Immature natural killer cell (primary cell): ENCODE measurements at regions not wholly inside any gene's neighbourhood (a gene's known extent, or its start where the extent isn't known, plus 50 kb on each side); places are given as distances from the start of the nearest gene placed in this dataset.

Experiments
- DNase-seq, 3 donors: peaks; one replicate each; pipeline ENCODE4 v3.0.0; 2022; ENCODE audit warnings: mixed read lengths in 1 of 3
- H3K27ac Mint-ChIP-seq, 6 donors: one replicate each; pipeline ENCODE4 v1.8.0; 2020; ENCODE audit warnings: mixed read lengths in 6 of 6, mild to moderate bottlenecking in 5 of 6, inconsistent platforms in 4 of 6, moderate library complexity in 3 of 6
- H3K27me3 Mint-ChIP-seq, 3 donors: one replicate each; pipeline ENCODE4 v1.8.0; 2020 to 2021; ENCODE audit warnings: low read depth in 3 of 3, mild to moderate bottlenecking in 3 of 3, mixed read lengths in 3 of 3, moderate library complexity in 3 of 3, inconsistent platforms in 1 of 3
- H3K36me3 Mint-ChIP-seq, 3 donors: one replicate each; pipeline ENCODE4 v1.8.0; 2020; ENCODE audit warnings: mixed read lengths in 3 of 3, inconsistent platforms in 2 of 3, mild to moderate bottlenecking in 2 of 3
- H3K4me1 Mint-ChIP-seq, 2 donors: one replicate each; pipeline ENCODE4 v1.8.0; 2020; ENCODE audit warnings: inconsistent platforms in 2 of 2, mild to moderate bottlenecking in 2 of 2, mixed read lengths in 2 of 2, moderate library complexity in 1 of 2
- H3K4me3 Mint-ChIP-seq, 5 donors: one replicate each; pipeline ENCODE4 v1.8.0; 2020; ENCODE audit warnings: mild to moderate bottlenecking in 5 of 5, mixed read lengths in 5 of 5, inconsistent platforms in 3 of 5, moderate library complexity in 3 of 5
- H3K9me3 Mint-ChIP-seq, 6 donors: one replicate each; pipeline ENCODE4 v1.8.0; 2020; ENCODE audit warnings: mild to moderate bottlenecking in 6 of 6, mixed read lengths in 6 of 6, inconsistent platforms in 4 of 6, moderate library complexity in 3 of 6

DNA sequence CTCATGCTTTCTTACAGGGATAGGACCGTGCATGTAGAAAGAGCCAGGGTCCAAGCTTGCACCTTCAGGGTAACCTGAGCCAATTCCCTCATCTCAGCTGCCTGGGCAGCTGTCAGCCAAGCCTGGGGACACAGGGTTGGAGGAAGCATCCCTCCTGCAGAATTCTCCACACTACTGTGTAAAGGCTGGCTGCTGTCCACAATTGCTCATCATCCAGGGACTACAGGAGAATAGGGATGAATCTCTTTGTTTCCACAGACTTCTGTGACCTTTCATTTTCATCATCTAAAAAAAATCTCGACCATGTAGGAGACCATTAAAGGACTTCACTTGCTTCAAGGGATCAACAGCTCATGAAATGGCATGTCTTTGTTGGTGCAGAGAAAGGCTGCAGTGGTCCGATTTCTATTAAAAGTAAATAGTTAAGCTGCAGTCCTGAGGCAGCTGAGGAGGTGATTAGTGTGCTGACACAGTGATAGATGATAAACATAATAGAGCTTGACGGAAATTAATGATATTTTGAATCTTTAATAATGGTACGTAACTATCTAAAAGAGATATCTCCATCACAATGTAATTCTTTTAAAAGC lies 74.4 kb upstream of the COPS8 start:
- no peak overlapping the region for H3K4me3 Mint-ChIP-seq
- H3K9me3 Mint-ChIP-seq, result no peaks in the 10 kb centered on the region
- no peak overlapping the region for H3K27ac Mint-ChIP-seq
- no peaks in the 10 kb centered on the region for H3K36me3 Mint-ChIP-seq
- no peak for DNase-seq
- peaks cover 3 to 11% (median 3%) of the 10 kb centered on the region in 3 donors for H3K27me3 Mint-ChIP-seq
- no peaks in the 10 kb centered on the region for H3K4me1 Mint-ChIP-seq

DNA sequence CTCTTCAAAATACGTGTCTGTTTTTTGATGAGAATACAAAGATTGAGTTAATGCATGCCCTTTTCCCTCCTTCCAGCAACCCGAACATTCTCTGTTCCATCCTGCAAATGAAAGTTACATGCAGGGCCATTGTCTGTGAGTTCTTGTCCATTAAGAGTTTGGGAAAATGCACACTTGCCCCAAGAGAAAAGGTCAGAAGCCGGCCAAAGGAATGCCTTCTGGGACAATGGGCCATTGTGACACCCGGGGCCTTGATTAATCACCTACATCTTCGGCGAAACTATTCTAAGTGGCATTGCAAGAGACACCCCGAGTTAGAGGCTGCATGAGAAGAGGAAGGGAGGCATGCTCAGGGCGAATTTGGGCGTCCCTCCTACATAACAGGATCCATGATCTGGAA lies 73.7 kb upstream of the COPS8 start:
- DNase-seq, result no peak
- no peaks in the 10 kb centered on the region for H3K4me1 Mint-ChIP-seq
- peaks cover 3 to 14% (median 3%) of the 10 kb centered on the region in 3 donors for H3K27me3 Mint-ChIP-seq
- H3K4me3 Mint-ChIP-seq, result no peak overlapping the region
- no peaks in the 10 kb centered on the region for H3K36me3 Mint-ChIP-seq
- H3K27ac Mint-ChIP-seq, result no peak overlapping the region
- no peaks in the 10 kb centered on the region for H3K9me3 Mint-ChIP-seq

DNA sequence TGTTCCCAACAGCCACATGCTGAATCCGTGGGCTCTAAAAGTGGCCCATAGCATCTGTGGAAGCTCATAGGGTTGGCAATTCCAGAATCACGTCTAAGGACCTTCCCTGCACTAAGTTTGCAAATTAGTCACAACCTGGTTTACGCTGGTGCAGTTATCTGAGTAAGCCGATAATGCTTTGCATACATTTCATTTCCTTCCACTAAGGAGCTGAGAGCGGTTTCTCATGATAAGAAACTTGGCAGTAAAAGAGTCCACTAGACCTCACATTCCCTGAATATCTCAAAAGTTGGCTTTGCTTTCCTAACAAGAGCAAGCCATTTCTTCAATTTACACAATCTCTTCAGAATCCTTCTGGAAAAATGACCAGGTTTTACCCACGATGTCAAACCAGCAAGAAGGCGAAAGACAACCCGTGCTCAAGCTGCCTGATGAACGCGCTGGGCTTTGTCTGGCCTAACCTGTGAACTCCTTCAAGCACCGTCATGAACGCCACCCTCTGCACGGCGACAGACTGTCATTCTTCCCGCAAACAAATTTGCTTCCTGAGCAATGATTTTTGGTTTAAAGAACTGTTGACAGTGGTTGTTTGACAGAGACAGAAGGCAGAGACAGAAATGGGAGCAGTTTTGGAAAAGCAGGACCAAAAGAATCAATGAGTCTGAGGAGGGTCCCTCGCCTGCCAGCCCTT lies 73.0 kb upstream of the COPS8 start:
- H3K27me3 Mint-ChIP-seq, result peaks cover 3 to 14% (median 3%) of the 10 kb centered on the region in 3 donors
- no peaks in the 10 kb centered on the region for H3K4me1 Mint-ChIP-seq
- no peak overlapping the region for H3K27ac Mint-ChIP-seq
- no peaks in the 10 kb centered on the region for H3K9me3 Mint-ChIP-seq
- DNase-seq, result no peak
- H3K4me3 Mint-ChIP-seq, result no peak overlapping the region
- no peaks in the 10 kb centered on the region for H3K36me3 Mint-ChIP-seq

DNA sequence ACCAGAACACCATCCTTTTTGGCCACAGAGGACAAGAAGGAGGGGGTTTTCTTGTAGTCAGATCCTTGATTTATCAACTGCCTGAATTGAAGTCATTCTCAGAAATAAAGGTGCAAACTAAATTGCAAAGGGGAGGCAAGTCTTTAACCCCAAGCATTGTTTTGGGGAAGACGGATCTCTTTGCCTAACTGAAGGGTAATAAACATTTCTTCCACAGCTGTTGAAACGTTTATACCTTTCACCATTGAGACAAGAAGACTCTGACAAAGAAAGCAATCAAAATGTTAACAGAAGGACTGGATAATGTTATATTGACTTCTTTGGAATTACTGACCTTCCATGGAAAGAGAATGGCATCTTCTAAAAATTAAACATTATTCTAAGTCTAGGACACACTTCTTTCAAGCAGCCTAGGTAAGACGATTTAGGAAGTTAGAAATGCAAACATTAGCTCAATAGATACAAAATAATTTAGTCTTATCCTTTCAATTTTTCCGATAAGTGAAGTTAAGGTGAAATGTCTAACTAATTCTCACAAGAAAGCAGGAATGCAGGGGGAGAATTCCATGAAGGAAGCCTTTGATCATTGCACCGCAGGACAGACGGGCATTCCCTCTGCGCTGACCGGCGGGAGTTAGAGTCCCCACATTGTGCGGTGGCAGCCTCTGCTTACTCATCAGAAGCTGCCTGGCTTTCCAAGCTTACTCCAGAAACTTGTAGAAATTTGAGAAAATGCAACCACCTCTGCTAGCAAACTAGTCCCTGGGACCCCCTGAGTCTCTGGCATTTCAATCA lies 69.4 kb upstream of the COPS8 start:
- no peak overlapping the region for H3K27ac Mint-ChIP-seq
- no peaks in the 10 kb centered on the region for H3K9me3 Mint-ChIP-seq
- DNase-seq, result no peak
- H3K27me3 Mint-ChIP-seq, result peaks cover 0 to 14% (median 2%) of the 10 kb centered on the region in 3 donors
- H3K4me1 Mint-ChIP-seq, result no peaks in the 10 kb centered on the region
- H3K36me3 Mint-ChIP-seq, result no peaks in the 10 kb centered on the region
- H3K4me3 Mint-ChIP-seq, result no peak overlapping the region

DNA sequence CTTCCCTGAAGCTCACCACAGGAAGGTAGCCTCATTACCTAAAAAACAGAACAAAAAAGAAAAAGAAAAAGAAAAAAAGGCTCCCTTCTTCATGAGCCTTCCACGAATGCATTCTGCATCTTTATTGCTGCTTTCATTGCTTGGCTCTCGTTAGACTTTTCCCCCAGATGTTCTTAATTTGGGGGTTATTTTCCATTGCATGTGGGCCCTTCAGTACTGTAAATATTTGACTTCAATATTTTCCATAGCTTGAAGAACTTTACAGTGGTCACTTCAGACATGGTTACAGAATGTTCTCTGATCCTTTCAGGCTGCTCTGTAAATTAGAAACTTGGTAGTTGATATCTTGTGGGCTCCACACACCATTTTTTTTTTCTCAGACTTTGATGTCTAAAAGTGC lies 65.6 kb upstream of the COPS8 start:
- Mint-ChIP-seq H3K4me1 (no peaks in the 10 kb centered on the region), H3K27ac (no peak overlapping the region), H3K4me3 (no peak overlapping the region), H3K27me3 (peaks cover 2 to 10% (median 4%) of the 10 kb centered on the region in 3 donors), H3K36me3 (no peaks in the 10 kb centered on the region), H3K9me3 (no peaks in the 10 kb centered on the region)
- DNase-seq, result no peak

DNA sequence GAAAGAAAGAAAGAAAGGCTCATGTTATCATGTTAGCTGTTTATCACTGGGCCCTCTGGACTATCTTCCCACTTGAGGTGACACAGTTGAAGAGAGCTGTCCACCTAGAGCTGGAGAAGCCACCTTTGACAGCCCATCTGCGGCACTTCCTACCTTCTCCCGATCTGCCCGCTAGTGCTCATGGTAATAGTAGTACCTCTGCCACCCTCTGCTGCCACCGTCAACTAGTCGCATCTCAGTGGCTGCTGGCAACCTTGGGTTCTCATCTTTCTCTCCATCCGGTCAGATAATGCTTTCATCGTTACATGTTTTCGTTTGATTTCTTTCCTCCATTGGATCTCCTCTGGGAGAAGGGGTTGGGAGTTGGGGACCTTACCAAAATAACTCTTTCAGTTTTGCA lies 63.2 kb upstream of the COPS8 start:
- no peaks in the 10 kb centered on the region for H3K36me3 Mint-ChIP-seq
- no peak for DNase-seq
- H3K4me3 Mint-ChIP-seq, result no peak overlapping the region
- peaks cover 2 to 7% (median 4%) of the 10 kb centered on the region in 3 donors for H3K27me3 Mint-ChIP-seq
- no peaks in the 10 kb centered on the region for H3K9me3 Mint-ChIP-seq
- H3K4me1 Mint-ChIP-seq, result no peaks in the 10 kb centered on the region
- H3K27ac Mint-ChIP-seq, result no peak overlapping the region

GRCh38 chr2:237024255-237024654 lies 61.4 kb upstream of the COPS8 start:
- peaks cover 0 to 7% (median 4%) of the 10 kb centered on the region in 3 donors for H3K27me3 Mint-ChIP-seq
- H3K4me1 Mint-ChIP-seq, result no peaks in the 10 kb centered on the region

DNA sequence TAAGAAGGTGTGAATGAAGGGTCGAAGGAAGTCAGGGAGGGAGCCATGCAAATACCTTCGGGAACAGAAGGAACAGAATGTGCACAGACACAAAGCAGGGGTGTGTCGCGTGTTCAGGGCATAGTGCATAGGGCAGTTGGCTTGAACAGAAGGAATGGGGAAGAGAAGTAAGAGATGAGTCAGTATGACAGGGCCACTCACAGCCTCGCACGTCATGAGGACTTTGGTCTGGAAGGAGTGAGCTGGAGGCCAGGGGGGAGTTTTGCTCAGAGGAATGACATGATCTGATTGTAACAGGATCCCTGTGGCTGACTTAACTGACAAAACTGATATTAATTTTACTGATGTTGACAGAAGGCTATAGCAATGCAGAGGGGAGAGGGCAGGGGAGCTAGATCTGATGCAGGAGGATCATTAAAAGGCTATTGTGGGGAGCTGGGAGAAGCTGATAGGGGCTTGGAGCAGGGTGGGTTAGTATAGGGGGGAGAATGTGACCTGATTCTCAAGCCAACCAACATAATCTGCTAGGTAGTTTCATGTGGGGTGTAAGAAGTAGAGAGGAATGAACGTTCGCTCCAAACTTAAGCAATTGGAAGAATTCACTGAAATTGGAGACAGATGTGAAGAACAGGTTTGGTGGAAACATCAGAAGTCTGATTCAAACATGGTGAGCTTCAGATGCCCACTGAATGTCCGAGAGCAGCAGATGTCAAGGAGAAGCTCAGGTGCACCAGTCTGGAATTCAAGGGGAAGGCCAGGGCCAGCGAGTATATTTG lies 60.4 kb upstream of the COPS8 start:
- no peaks in the 10 kb centered on the region for H3K9me3 Mint-ChIP-seq
- H3K27ac Mint-ChIP-seq, result no peak overlapping the region
- peaks cover 0 to 4% (median 4%) of the 10 kb centered on the region in 3 donors for H3K27me3 Mint-ChIP-seq
- DNase-seq, result no peak
- no peaks in the 10 kb centered on the region for H3K36me3 Mint-ChIP-seq
- H3K4me3 Mint-ChIP-seq, result no peak overlapping the region
- no peaks in the 10 kb centered on the region for H3K4me1 Mint-ChIP-seq

More at GRCh38 chr2:237024255-237024654, 61.4 kb upstream of the COPS8 start:
- no peak for DNase-seq
- Mint-ChIP-seq H3K9me3 (no peaks in the 10 kb centered on the region), H3K4me3 (no peak overlapping the region), H3K27ac (no peak overlapping the region), H3K36me3 (no peaks in the 10 kb centered on the region)

- Mint-ChIP-seq H3K27ac (no peak overlapping the region), H3K4me3 (no peak overlapping the region), H3K9me3 (no peaks in the 10 kb centered on the region), H3K4me1 (no peaks in the 10 kb centered on the region), H3K36me3 (no peaks in the 10 kb centered on the region), H3K27me3 (peaks cover 0 to 4% (median 4%) of the 10 kb centered on the region in 3 donors)
- peak; percentile 3 to 9 (median 7) for DNase-seq
These were observed 58.5 kb upstream of the COPS8 start for GRCh38 chr2:237026981-237027711.

GRCh38 chr2:237027712-237028029 lies 58.0 kb upstream of the COPS8 start:
- Mint-ChIP-seq H3K36me3 (no peaks in the 10 kb centered on the region), H3K27ac (no peak overlapping the region), H3K27me3 (peaks cover 0 to 4% (median 2%) of the 10 kb centered on the region in 3 donors), H3K9me3 (no peaks in the 10 kb centered on the region), H3K4me1 (no peaks in the 10 kb centered on the region), H3K4me3 (no peak overlapping the region)
- DNase-seq, result no peak

DNA sequence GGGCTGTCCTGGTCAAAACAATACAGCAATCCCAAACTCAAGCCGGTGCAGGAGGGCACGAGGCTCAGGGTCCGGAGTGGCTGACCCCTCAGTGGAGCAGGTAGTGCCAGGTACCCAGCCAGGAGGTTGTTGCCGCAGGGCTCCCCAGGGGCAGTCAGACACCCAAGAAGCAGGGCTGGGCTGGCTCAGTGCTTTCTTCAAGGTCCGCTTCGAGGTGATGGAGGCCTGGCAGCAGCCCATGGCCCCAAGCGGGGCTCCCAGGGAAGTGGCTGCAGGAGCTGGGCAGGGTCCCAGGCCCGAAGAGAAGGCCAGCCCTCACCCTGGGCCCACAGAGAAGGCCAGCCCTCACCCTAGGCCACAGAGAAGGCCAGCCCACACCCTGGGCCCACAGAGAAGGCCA lies 55.3 kb upstream of the COPS8 start:
- no peak overlapping the region for H3K27ac Mint-ChIP-seq
- H3K9me3 Mint-ChIP-seq, result no peaks in the 10 kb centered on the region
- H3K4me1 Mint-ChIP-seq, result no peaks in the 10 kb centered on the region
- H3K4me3 Mint-ChIP-seq, result no peak overlapping the region
- H3K27me3 Mint-ChIP-seq, result peaks cover 0 to 3% (median 0%) of the 10 kb centered on the region in 3 donors
- DNase-seq, result no peak
- no peaks in the 10 kb centered on the region for H3K36me3 Mint-ChIP-seq

GRCh38 chr2:237033536-237034060 lies 52.1 kb upstream of the COPS8 start:
- no peak overlapping the region for H3K4me3 Mint-ChIP-seq
- no peak for DNase-seq
- H3K27me3 Mint-ChIP-seq, result peaks cover 0 to 3% (median 2%) of the 10 kb centered on the region in 3 donors
- no peaks in the 10 kb centered on the region for H3K36me3 Mint-ChIP-seq
- no peaks in the 10 kb centered on the region for H3K4me1 Mint-ChIP-seq
- H3K9me3 Mint-ChIP-seq, result no peaks in the 10 kb centered on the region
- H3K27ac Mint-ChIP-seq, result no peak overlapping the region

GRCh38 chr2:237035781-237036475 lies 49.8 kb upstream of the COPS8 start:
- no peak overlapping the region for H3K4me3 Mint-ChIP-seq
- no peaks in the 10 kb centered on the region for H3K9me3 Mint-ChIP-seq
- H3K4me1 Mint-ChIP-seq, result no peaks in the 10 kb centered on the region
- H3K36me3 Mint-ChIP-seq, result no peaks in the 10 kb centered on the region
- no peak overlapping the region for H3K27ac Mint-ChIP-seq
- DNase-seq, result no peak
- peaks cover 0 to 3% (median 2%) of the 10 kb centered on the region in 3 donors for H3K27me3 Mint-ChIP-seq
